ENCODE measurements at regions not wholly inside any gene's neighbourhood (a gene's known extent, or its start where the extent isn't known, plus 50 kb on each side); places are given as distances from the start of the nearest gene placed in this dataset.
A peak's percentile ranks its signal among the peaks of the same experiment; 100 is the strongest.
"Not testable (repeated sequence)": the region's sequence is repeated elsewhere in the genome, so short reads cannot be mapped to it uniquely, and the experiment has no call there.

- H3K4me1 ChIP-seq (ENCODE audit: control insufficient read depth, extremely low read depth, insufficient read depth, low read length); BruUV-seq (replicated peaks); CTCF ChIA-PET; DNase-seq (ENCODE audit: low read depth, low spot score); H2AFZ ChIP-seq (ENCODE audit: low read depth, low read length); H3K36me3 ChIP-seq (ENCODE audit: control insufficient read depth in 2 of 2, extremely low read depth in 1 of 2, insufficient read depth in 2 of 2, low read length in 2 of 2); H3K9ac ChIP-seq (replicated peaks; ENCODE audit: extremely low read depth, insufficient read depth, low read length); POLR2A ChIA-PET; H3K79me2 ChIP-seq (ENCODE audit: control insufficient read depth, insufficient read depth, low read length); H3K4me2 ChIP-seq (ENCODE audit: insufficient read depth, low read length); H3K9me1 ChIP-seq (replicated peaks; ENCODE audit: control insufficient read depth, extremely low read depth, insufficient read depth, low read length); H3K4me3 ChIP-seq (replicated peaks in 1 of 3; ENCODE audit: insufficient read depth in 1 of 3, low read depth in 1 of 3, low read length in 3 of 3); H4K20me1 ChIP-seq (replicated peaks; ENCODE audit: control insufficient read depth, extremely low read depth, insufficient read depth, low read length); H3K27me3 ChIP-seq (ENCODE audit: control insufficient read depth in 2 of 2, insufficient read depth in 2 of 2, low read length in 2 of 2); dilution Hi-C loops (cut with MboI; ENCODE audit: extremely low pct_ligation_motif_present, low sequenced_read_pairs); H3K27ac ChIP-seq (ENCODE audit: insufficient read depth, low read depth, low read length); H3K9me3 ChIP-seq (replicated peaks; ENCODE audit: control insufficient read depth, insufficient read depth, low read length); FAIRE-seq: not testable (repeated sequence)
- intact Hi-C loops (cut with micrococcal nuclease) = loop anchor here (10.0 kb wide), 1 partner anchor 53 kb away; no protein-coding TSS in a partner anchor
These were observed 57.4 kb upstream of the FCGR2A start for GRCh38 chr1:161447760-161448332.

DNA sequence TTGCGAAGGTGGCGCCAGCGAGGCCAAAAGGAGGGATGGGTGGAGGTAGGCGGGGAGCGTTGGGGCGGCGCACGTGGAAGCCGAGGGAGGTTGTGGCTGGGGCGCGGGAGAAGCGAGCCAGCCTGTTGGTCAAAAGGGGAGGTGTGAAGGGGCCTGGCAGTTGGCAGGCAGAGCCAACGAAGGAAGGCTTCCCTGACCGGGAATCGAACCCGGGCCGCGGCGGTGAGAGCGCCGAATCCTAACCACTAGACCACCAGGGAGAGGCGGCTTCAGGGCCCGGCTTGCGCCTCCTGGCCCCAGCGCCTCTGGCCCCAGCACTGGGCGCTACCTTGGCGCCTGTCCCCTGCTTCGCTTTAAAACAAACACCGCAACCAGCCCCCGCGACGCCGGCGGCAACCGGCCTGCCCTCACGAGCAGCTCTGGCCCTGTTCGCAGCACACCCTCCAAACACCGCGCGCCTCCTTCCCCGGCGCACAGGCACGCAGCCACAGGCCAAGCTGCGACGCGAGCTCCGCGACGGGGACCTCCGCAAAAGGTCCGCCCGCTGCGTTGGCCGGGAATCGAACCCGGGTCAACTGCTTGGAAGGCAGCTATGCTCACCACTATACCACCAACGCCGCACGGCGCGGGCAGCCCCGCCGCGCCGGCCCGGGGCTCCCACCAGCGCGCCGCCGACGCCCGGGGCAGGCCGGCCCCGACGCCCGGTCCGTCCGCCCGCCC lies 58.1 kb upstream of the FCGR2A start:
- FAIRE-seq; H3K36me3 ChIP-seq (ENCODE audit: control insufficient read depth in 2 of 2, extremely low read depth in 1 of 2, insufficient read depth in 2 of 2, low read length in 2 of 2); H4K20me1 ChIP-seq (replicated peaks; ENCODE audit: control insufficient read depth, extremely low read depth, insufficient read depth, low read length); H3K4me2 ChIP-seq (ENCODE audit: insufficient read depth, low read length); DNase-seq (ENCODE audit: low read depth, low spot score); H3K9ac ChIP-seq (replicated peaks; ENCODE audit: extremely low read depth, insufficient read depth, low read length); H3K27me3 ChIP-seq (ENCODE audit: control insufficient read depth in 2 of 2, insufficient read depth in 2 of 2, low read length in 2 of 2); H3K4me3 ChIP-seq (replicated peaks in 1 of 3; ENCODE audit: insufficient read depth in 1 of 3, low read depth in 1 of 3, low read length in 3 of 3); H3K79me2 ChIP-seq (ENCODE audit: control insufficient read depth, insufficient read depth, low read length); H3K9me3 ChIP-seq (replicated peaks; ENCODE audit: control insufficient read depth, insufficient read depth, low read length); H3K9me1 ChIP-seq (replicated peaks; ENCODE audit: control insufficient read depth, extremely low read depth, insufficient read depth, low read length); H2AFZ ChIP-seq (ENCODE audit: low read depth, low read length); dilution Hi-C loops (cut with MboI; ENCODE audit: extremely low pct_ligation_motif_present, low sequenced_read_pairs); POLR2A ChIA-PET; H3K27ac ChIP-seq (ENCODE audit: insufficient read depth, low read depth, low read length); CTCF ChIA-PET; H3K4me1 ChIP-seq (ENCODE audit: control insufficient read depth, extremely low read depth, insufficient read depth, low read length): not testable (repeated sequence)
- TSS peak; percentile 71 for BruUV-seq (replicated peaks)
- intact Hi-C loops (cut with micrococcal nuclease) = loop anchor here (10.0 kb wide), 1 partner anchor 52 kb away; no protein-coding TSS in a partner anchor

GRCh38 chr1:161444725-161445124 lies 60.5 kb upstream of the FCGR2A start:
- POLR2A ChIA-PET; H3K36me3 ChIP-seq (ENCODE audit: control insufficient read depth in 2 of 2, extremely low read depth in 1 of 2, insufficient read depth in 2 of 2, low read length in 2 of 2); DNase-seq (ENCODE audit: low read depth, low spot score); BruUV-seq (replicated peaks); CTCF ChIA-PET; H4K20me1 ChIP-seq (replicated peaks; ENCODE audit: control insufficient read depth, extremely low read depth, insufficient read depth, low read length); H3K27me3 ChIP-seq (ENCODE audit: control insufficient read depth in 2 of 2, insufficient read depth in 2 of 2, low read length in 2 of 2); H2AFZ ChIP-seq (ENCODE audit: low read depth, low read length); FAIRE-seq; H3K4me1 ChIP-seq (ENCODE audit: control insufficient read depth, extremely low read depth, insufficient read depth, low read length); H3K9ac ChIP-seq (replicated peaks; ENCODE audit: extremely low read depth, insufficient read depth, low read length); H3K4me2 ChIP-seq (ENCODE audit: insufficient read depth, low read length); H3K4me3 ChIP-seq (replicated peaks in 1 of 3; ENCODE audit: insufficient read depth in 1 of 3, low read depth in 1 of 3, low read length in 3 of 3); H3K79me2 ChIP-seq (ENCODE audit: control insufficient read depth, insufficient read depth, low read length); H3K9me3 ChIP-seq (replicated peaks; ENCODE audit: control insufficient read depth, insufficient read depth, low read length); H3K27ac ChIP-seq (ENCODE audit: insufficient read depth, low read depth, low read length); H3K9me1 ChIP-seq (replicated peaks; ENCODE audit: control insufficient read depth, extremely low read depth, insufficient read depth, low read length); dilution Hi-C loops (cut with MboI; ENCODE audit: extremely low pct_ligation_motif_present, low sequenced_read_pairs): not testable (repeated sequence)
- intact Hi-C loops (cut with micrococcal nuclease) = loop anchor here (10.0 kb wide), 1 partner anchor 50 kb away; no protein-coding TSS in a partner anchor

DNA sequence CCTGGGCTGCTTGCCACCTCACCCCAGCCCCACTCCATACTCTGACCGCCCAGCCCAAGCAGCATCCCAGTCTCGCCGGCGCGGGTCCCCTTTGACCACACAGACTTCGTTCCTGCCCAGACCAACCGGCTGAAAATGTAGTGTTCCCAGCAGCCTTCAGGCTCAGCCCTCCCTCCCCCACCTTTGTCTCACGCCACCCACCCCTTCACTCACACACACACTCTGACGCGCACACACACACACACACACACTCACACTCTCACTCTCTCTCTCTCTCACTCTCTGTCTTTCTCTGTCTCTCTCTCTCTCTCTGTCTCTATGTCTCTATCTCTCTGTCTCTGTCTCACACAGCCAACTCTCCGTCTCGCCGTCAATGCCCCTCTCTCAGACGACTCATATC lies 61.0 kb upstream of the FCGR2A start:
- H3K27ac ChIP-seq (ENCODE audit: insufficient read depth, low read depth, low read length); H3K27me3 ChIP-seq (ENCODE audit: control insufficient read depth in 2 of 2, insufficient read depth in 2 of 2, low read length in 2 of 2); DNase-seq (ENCODE audit: low read depth, low spot score); H3K36me3 ChIP-seq (ENCODE audit: control insufficient read depth in 2 of 2, extremely low read depth in 1 of 2, insufficient read depth in 2 of 2, low read length in 2 of 2); CTCF ChIA-PET; H3K4me1 ChIP-seq (ENCODE audit: control insufficient read depth, extremely low read depth, insufficient read depth, low read length); dilution Hi-C loops (cut with MboI; ENCODE audit: extremely low pct_ligation_motif_present, low sequenced_read_pairs); H3K9me3 ChIP-seq (replicated peaks; ENCODE audit: control insufficient read depth, insufficient read depth, low read length); H2AFZ ChIP-seq (ENCODE audit: low read depth, low read length); BruUV-seq (replicated peaks); FAIRE-seq; H4K20me1 ChIP-seq (replicated peaks; ENCODE audit: control insufficient read depth, extremely low read depth, insufficient read depth, low read length); H3K4me2 ChIP-seq (ENCODE audit: insufficient read depth, low read length); POLR2A ChIA-PET; H3K9ac ChIP-seq (replicated peaks; ENCODE audit: extremely low read depth, insufficient read depth, low read length); H3K79me2 ChIP-seq (ENCODE audit: control insufficient read depth, insufficient read depth, low read length); H3K9me1 ChIP-seq (replicated peaks; ENCODE audit: control insufficient read depth, extremely low read depth, insufficient read depth, low read length); H3K4me3 ChIP-seq (replicated peaks in 1 of 3; ENCODE audit: insufficient read depth in 1 of 3, low read depth in 1 of 3, low read length in 3 of 3): not testable (repeated sequence)
- intact Hi-C loops (cut with micrococcal nuclease) = loop anchor here (10.0 kb wide), 1 partner anchor 49 kb away; no protein-coding TSS in a partner anchor
